ENCODE measurements at regions not wholly inside any gene's neighbourhood (a gene's known extent, or its start where the extent isn't known, plus 50 kb on each side); places are given as distances from the start of the nearest gene placed in this dataset.

DNA sequence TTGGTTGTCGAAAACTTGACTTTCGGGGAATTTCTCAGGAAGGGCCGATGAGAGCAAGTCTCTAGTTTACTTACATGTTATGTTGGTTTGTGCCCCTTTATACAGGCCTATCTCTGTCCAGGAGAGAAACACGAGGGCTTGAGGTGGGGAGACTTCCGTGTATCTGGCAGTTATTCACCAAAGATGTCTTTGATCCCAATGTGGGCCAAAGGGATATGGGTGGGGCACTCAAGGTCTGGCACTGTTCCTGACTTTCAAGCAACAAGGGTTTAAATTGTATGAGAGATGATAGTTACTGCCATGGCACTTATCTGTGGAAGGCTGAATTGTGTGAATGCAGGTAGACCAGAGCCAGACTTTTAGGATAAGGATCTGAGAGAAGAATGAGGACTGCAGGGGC lies 137.2 kb upstream of the DHRS4 start:
- TF ChIP-seq CTCF (conservative IDR thresholded peaks at IDR 0.05) (no peak), EZH2 (IDR thresholded peaks at IDR 0.05; ENCODE audit: low read depth) (no peak)

All from PC-9 (cell line).